GM21423 (cell line): ENCODE measurements at regions not wholly inside any gene's neighbourhood (a gene's known extent, or its start where the extent isn't known, plus 50 kb on each side); places are given as distances from the start of the nearest gene placed in this dataset.

Source experiments
- ATAC-seq: cut with Tn5 transposase; IDR thresholded peaks from one replicate; pipeline ENCODE4 v1.9.1; 2021; ENCODE audit warnings: mild to moderate bottlenecking, moderate library complexity; ENCODE audit not compliant: unreplicated experiment

- ATAC-seq = no peak
These were observed 100.1 kb downstream of the RAB11FIP2 start for GRCh38 chr10:117946525-117947070.

DNA sequence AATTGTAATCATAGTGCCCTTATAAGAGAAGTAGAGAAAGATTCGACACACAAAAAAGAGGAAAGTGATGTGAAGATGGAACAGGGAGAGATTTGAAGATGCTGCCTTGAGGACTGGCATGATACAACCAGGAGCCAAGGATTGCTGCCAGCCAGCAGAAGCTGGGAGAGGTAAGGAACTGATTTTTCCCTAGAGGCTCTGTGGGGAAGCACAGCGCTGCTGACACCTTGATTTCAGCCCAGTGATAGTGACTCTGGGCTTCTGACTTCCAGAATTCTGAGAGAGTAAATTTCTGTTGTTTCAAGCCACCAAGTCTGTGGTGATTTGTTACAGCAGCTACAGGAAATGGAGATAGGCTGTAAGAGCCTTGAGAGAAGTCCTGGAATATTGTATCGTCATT, 98.2 kb downstream of the RAB11FIP2 start:
- no peak for ATAC-seq

GRCh38 chr10:117950408-117950807, 96.3 kb downstream of the RAB11FIP2 start:
- ATAC-seq = no peak
